Activated CD4-positive, alpha-beta T cell treated with anti-CD3 and anti-CD28 coated beads, Interleukin-2, amount 50 U/mL, for 4 hours (primary cell): ENCODE measurements at regions not wholly inside any gene's neighbourhood (a gene's known extent, or its start where the extent isn't known, plus 50 kb on each side); places are given as distances from the start of the nearest gene placed in this dataset.

Experiments
- DNase-seq, 2 experiments: peaks; one replicate each; pipeline ENCODE4 v3.0.0-alpha.2; 2020

- DNase-seq: no peak
Observed at GRCh38 chr2:8254791-8255447, 426.9 kb upstream of the ID2 start.

- DNase-seq: no peak
Observed at GRCh38 chr2:8255448-8255800, 426.4 kb upstream of the ID2 start.

- no peak for DNase-seq
Observed at GRCh38 chr2:8256905-8257304, 425.0 kb upstream of the ID2 start.

- no peak for DNase-seq
Observed at GRCh38 chr2:8257502-8257901, 424.4 kb upstream of the ID2 start.

- DNase-seq: no peak
Observed at GRCh38 chr2:8258406-8258805, 423.4 kb upstream of the ID2 start.

GRCh38 chr2:8259106-8259840 is 422.6 kb upstream of the ID2 start:
- no peak for DNase-seq

GRCh38 chr2:8259841-8260178 is 422.0 kb upstream of the ID2 start:
- no peak for DNase-seq

GRCh38 chr2:8260213-8260612 is 421.6 kb upstream of the ID2 start:
- DNase-seq: no peak

- DNase-seq: no peak
Observed at GRCh38 chr2:8263901-8264300, 418.0 kb upstream of the ID2 start.

- DNase-seq: no peak
Observed at GRCh38 chr2:8264981-8265380, 416.9 kb upstream of the ID2 start.

- DNase-seq: no peak
Observed at GRCh38 chr2:8265476-8266226, 416.2 kb upstream of the ID2 start.

- no peak for DNase-seq
Observed at GRCh38 chr2:8266563-8266962, 415.3 kb upstream of the ID2 start.

- DNase-seq: no peak
Observed at GRCh38 chr2:8267048-8267447, 414.8 kb upstream of the ID2 start.

- DNase-seq: no peak
Observed at GRCh38 chr2:8267721-8268120, 414.1 kb upstream of the ID2 start.

GRCh38 chr2:8268172-8268783 is 413.6 kb upstream of the ID2 start:
- DNase-seq: no peak

- no peak for DNase-seq
Observed at GRCh38 chr2:8270699-8271098, 411.2 kb upstream of the ID2 start.

GRCh38 chr2:8271461-8271860 is 410.4 kb upstream of the ID2 start:
- no peak for DNase-seq

- DNase-seq: no peak
Observed at GRCh38 chr2:8276026-8276425, 405.8 kb upstream of the ID2 start.

GRCh38 chr2:8277921-8278571 is 403.8 kb upstream of the ID2 start:
- DNase-seq: no peak

- DNase-seq: no peak
Observed at GRCh38 chr2:8278709-8279354, 403.0 kb upstream of the ID2 start.

GRCh38 chr2:8279506-8279905 is 402.4 kb upstream of the ID2 start:
- no peak for DNase-seq

- DNase-seq: no peak
Observed at GRCh38 chr2:8281234-8281633, 400.6 kb upstream of the ID2 start.
